ENCODE measurements at regions not wholly inside any gene's neighbourhood (a gene's known extent, or its start where the extent isn't known, plus 50 kb on each side); places are given as distances from the start of the nearest gene placed in this dataset.

- H3K4me3 ChIP-seq (ENCODE audit: low read depth, low read length) = no peak overlapping the region
- ChIA-PET POLR2A (no interaction called here), CTCF (interaction anchor here (2.6 kb wide), 1 partner anchor 139 kb away, joined by 5 read pairs; no protein-coding TSS in a partner anchor)
- TF ChIP-seq CTCF (IDR thresholded peaks at IDR 0.05; ENCODE audit: insufficient read depth, low read length, missing control alignments) = no peak
- no peak for DNase-seq (ENCODE audit: low read depth, low spot score)
These were observed 188.1 kb downstream of the IRX5 start for GRCh38 chr16:55118701-55119260.

GRCh38 chr16:55120408-55120807 is 189.7 kb downstream of the IRX5 start:
- TF ChIP-seq CTCF (IDR thresholded peaks at IDR 0.05; ENCODE audit: insufficient read depth, low read length, missing control alignments) = no peak
- no peak overlapping the region for H3K4me3 ChIP-seq (ENCODE audit: low read depth, low read length)
- no peak for DNase-seq (ENCODE audit: low read depth, low spot score)
- ChIA-PET POLR2A (no interaction called here), CTCF (interaction anchor here (1.0 to 2.6 kb wide), 2 partner anchors 136 to 137 kb away, joined by 3 to 5 read pairs; no protein-coding TSS in a partner anchor)

- CTCF ChIA-PET = interaction anchor here (1.0 to 2.6 kb wide), 2 partner anchors 135 to 137 kb away, joined by 3 to 5 read pairs; no protein-coding TSS in a partner anchor
- POLR2A ChIA-PET = no interaction called here
- no peak for TF ChIP-seq CTCF (IDR thresholded peaks at IDR 0.05; ENCODE audit: insufficient read depth, low read length, missing control alignments)
- no peak overlapping the region for H3K4me3 ChIP-seq (ENCODE audit: low read depth, low read length)
- no peak for DNase-seq (ENCODE audit: low read depth, low spot score)
These were observed 190.2 kb downstream of the IRX5 start for GRCh38 chr16:55120826-55121225.

GRCh38 chr16:55123652-55124051 is 193.0 kb downstream of the IRX5 start:
- TF ChIP-seq CTCF (IDR thresholded peaks at IDR 0.05; ENCODE audit: insufficient read depth, low read length, missing control alignments) = no peak
- no peak overlapping the region for H3K4me3 ChIP-seq (ENCODE audit: low read depth, low read length)
- ChIA-PET POLR2A (no interaction called here), CTCF (no interaction called here)
- no peak for DNase-seq (ENCODE audit: low read depth, low spot score)

GRCh38 chr16:55125818-55126385 is 195.2 kb downstream of the IRX5 start:
- ChIA-PET POLR2A (no interaction called here), CTCF (no interaction called here)
- TF ChIP-seq CTCF (IDR thresholded peaks at IDR 0.05; ENCODE audit: insufficient read depth, low read length, missing control alignments) = no peak
- no peak overlapping the region for H3K4me3 ChIP-seq (ENCODE audit: low read depth, low read length)
- no peak for DNase-seq (ENCODE audit: low read depth, low spot score)

- no peak for DNase-seq (ENCODE audit: low read depth, low spot score)
- POLR2A ChIA-PET = no interaction called here
- no peak overlapping the region for H3K4me3 ChIP-seq (ENCODE audit: low read depth, low read length)
- CTCF ChIA-PET = no interaction called here
- TF ChIP-seq CTCF (IDR thresholded peaks at IDR 0.05; ENCODE audit: insufficient read depth, low read length, missing control alignments) = no peak
These were observed 195.8 kb downstream of the IRX5 start for GRCh38 chr16:55126456-55126855.
